Astrocyte (in vitro differentiated cells and primary cell): ENCODE measurements at regions not wholly inside any gene's neighbourhood (a gene's known extent, or its start where the extent isn't known, plus 50 kb on each side); places are given as distances from the start of the nearest gene placed in this dataset.

Source experiments
- DNase-seq: peaks from one replicate; pipeline ENCODE4 v3.0.0-alpha.2; 2010; ENCODE audit warnings: low read depth
- FAIRE-seq: peaks from 2 replicates; lab custom pipeline; 2011; peaks lifted over from hg19 to GRCh38; lab: Jason Lieb, UNC
- H2AFZ ChIP-seq: 2 replicates; pipeline ENCODE4 v1.6.0; 2012; ENCODE audit warnings: low read depth, low read length, inconsistent platforms
- H3K27ac ChIP-seq: 2 replicates; pipeline ENCODE4 v1.5.1; 2011; ENCODE audit warnings: low read depth, low read length, inconsistent platforms
- H3K27me3 ChIP-seq: 2 replicates; pipeline ENCODE4 v1.6.0; 2011; ENCODE audit warnings: low read length, inconsistent platforms; ENCODE audit not compliant: insufficient read depth
- H3K36me3 ChIP-seq: 2 replicates; pipeline ENCODE4 v1.5.1; 2011; ENCODE audit warnings: low read length, inconsistent platforms; ENCODE audit not compliant: insufficient read depth
- H3K4me1 ChIP-seq: 2 replicates; pipeline ENCODE4 v1.5.1; 2011; ENCODE audit warnings: low read length, inconsistent platforms; ENCODE audit not compliant: insufficient read depth
- H3K4me2 ChIP-seq: 2 replicates; pipeline ENCODE4 v1.6.0; 2012; ENCODE audit warnings: low read length, inconsistent platforms
- H3K4me3 ChIP-seq: 2 replicates; pipeline ENCODE4 v1.5.1; 2011; ENCODE audit warnings: low read depth, mild to moderate bottlenecking, low read length, inconsistent platforms; ENCODE audit not compliant: insufficient read depth
- H3K79me2 ChIP-seq: 2 replicates; pipeline ENCODE4 v1.6.0; 2012; ENCODE audit warnings: mild to moderate bottlenecking, low read length, inconsistent platforms; ENCODE audit not compliant: insufficient read depth
- H3K9ac ChIP-seq: 2 replicates; pipeline ENCODE4 v1.6.0; 2012; ENCODE audit warnings: mild to moderate bottlenecking, low read length, inconsistent platforms
- H3K9me3 ChIP-seq: 2 replicates; pipeline ENCODE4 v1.5.1; 2012; ENCODE audit warnings: low read depth, mild to moderate bottlenecking, low read length, inconsistent platforms; ENCODE audit not compliant: insufficient read depth
- H4K20me1 ChIP-seq: 2 replicates; pipeline ENCODE4 v1.6.0; 2012; ENCODE audit warnings: low read length, inconsistent platforms; ENCODE audit not compliant: insufficient read depth
- H3K27ac Mint-ChIP-seq: one replicate; pipeline ENCODE4 v1.8.0; 2021; ENCODE audit warnings: mild to moderate bottlenecking, mixed read lengths; ENCODE audit not compliant: unreplicated experiment
- H3K27me3 Mint-ChIP-seq: one replicate; pipeline ENCODE4 v1.8.0; 2021; ENCODE audit warnings: low read depth, mixed read lengths; ENCODE audit not compliant: unreplicated experiment
- H3K36me3 Mint-ChIP-seq: one replicate; pipeline ENCODE4 v1.8.0; 2021; ENCODE audit warnings: low read depth, mixed read lengths; ENCODE audit not compliant: unreplicated experiment
- H3K4me1 Mint-ChIP-seq: one replicate; pipeline ENCODE4 v1.8.0; 2021; ENCODE audit warnings: low read depth, mixed read lengths; ENCODE audit not compliant: unreplicated experiment
- H3K4me3 Mint-ChIP-seq: one replicate; pipeline ENCODE4 v1.8.0; 2021; ENCODE audit warnings: mild to moderate bottlenecking, moderate library complexity, mixed read lengths; ENCODE audit not compliant: unreplicated experiment
- H3K9me3 Mint-ChIP-seq: one replicate; pipeline ENCODE4 v1.8.0; 2021; ENCODE audit warnings: mild to moderate bottlenecking, mixed read lengths; ENCODE audit not compliant: unreplicated experiment
- CTCF ChIP-seq: IDR thresholded peaks from 2 replicates; pipeline ENCODE4 v1.5.1; 2011; ENCODE audit warnings: low read depth, mild to moderate bottlenecking, inconsistent platforms, low read length, moderate library complexity; ENCODE audit not compliant: insufficient read depth
- EZH2 ChIP-seq: IDR thresholded peaks from 2 replicates; pipeline ENCODE4 v1.6.1; 2012; ENCODE audit warnings: mild to moderate bottlenecking, low read length, inconsistent platforms; ENCODE audit not compliant: insufficient read depth

- FAIRE-seq = no peak
- no peaks in the 10 kb centered on the region for H3K27me3 ChIP-seq
- H3K36me3 ChIP-seq = no peaks in the 10 kb centered on the region
- H3K79me2 ChIP-seq = no peaks in the 10 kb centered on the region
- no peaks in the 10 kb centered on the region for H4K20me1 ChIP-seq
- no peak overlapping the region for H3K27ac ChIP-seq
- no peak overlapping the region for H2AFZ ChIP-seq
- no peak overlapping the region for H3K9ac ChIP-seq
- H3K4me1 Mint-ChIP-seq = no peaks in the 10 kb centered on the region
- H3K4me3 ChIP-seq = no peak overlapping the region
- no peak overlapping the region for H3K4me2 ChIP-seq
- peaks cover 11% of the 10 kb centered on the region for H3K9me3 ChIP-seq
- no peak overlapping the region for H3K27ac Mint-ChIP-seq
- no peak overlapping the region for H3K4me3 Mint-ChIP-seq
- H3K9me3 Mint-ChIP-seq = peaks cover 8% of the 10 kb centered on the region
- no peak for DNase-seq
- TF ChIP-seq CTCF (no peak), EZH2 (no peak)
- no peaks in the 10 kb centered on the region for H3K36me3 Mint-ChIP-seq
- peaks cover 13% of the 10 kb centered on the region for H3K27me3 Mint-ChIP-seq
- H3K4me1 ChIP-seq = no peaks in the 10 kb centered on the region
Observed at GRCh38 chr10:130897815-130898214, 413.7 kb downstream of the TCERG1L start.

GRCh38 chr10:130898381-130898780 is 413.1 kb downstream of the TCERG1L start:
- Histone ChIP-seq H3K4me1 (no peaks in the 10 kb centered on the region), H3K9ac (no peak overlapping the region), H3K9me3 (peaks cover 12% of the 10 kb centered on the region), H3K27me3 (no peaks in the 10 kb centered on the region), H2AFZ (no peak overlapping the region), H3K4me2 (no peak overlapping the region), H4K20me1 (no peaks in the 10 kb centered on the region), H3K79me2 (no peaks in the 10 kb centered on the region), H3K4me3 (no peak overlapping the region), H3K36me3 (no peaks in the 10 kb centered on the region), H3K27ac (no peak overlapping the region)
- FAIRE-seq = no peak
- no peak for DNase-seq
- peaks cover 9% of the 10 kb centered on the region for H3K9me3 Mint-ChIP-seq
- no peaks in the 10 kb centered on the region for H3K36me3 Mint-ChIP-seq
- no peaks in the 10 kb centered on the region for H3K4me1 Mint-ChIP-seq
- H3K4me3 Mint-ChIP-seq = no peak overlapping the region
- no peak overlapping the region for H3K27ac Mint-ChIP-seq
- TF ChIP-seq CTCF (no peak), EZH2 (no peak)
- peaks cover 11% of the 10 kb centered on the region for H3K27me3 Mint-ChIP-seq

GRCh38 chr10:130899856-130900255 is 411.7 kb downstream of the TCERG1L start:
- Histone ChIP-seq H3K36me3 (no peaks in the 10 kb centered on the region), H3K4me3 (no peak overlapping the region), H3K79me2 (no peaks in the 10 kb centered on the region), H3K4me1 (no peaks in the 10 kb centered on the region), H3K27ac (no peak overlapping the region), H3K27me3 (no peaks in the 10 kb centered on the region), H4K20me1 (no peaks in the 10 kb centered on the region), H3K4me2 (no peak overlapping the region), H3K9me3 (peaks cover 20% of the 10 kb centered on the region), H2AFZ (no peak overlapping the region), H3K9ac (no peak overlapping the region)
- peaks cover 11% of the 10 kb centered on the region for H3K27me3 Mint-ChIP-seq
- H3K4me1 Mint-ChIP-seq = no peaks in the 10 kb centered on the region
- no peak for FAIRE-seq
- DNase-seq = no peak
- H3K27ac Mint-ChIP-seq = no peak overlapping the region
- peaks cover 10% of the 10 kb centered on the region for H3K9me3 Mint-ChIP-seq
- no peak for TF ChIP-seq EZH2
- no peak for TF ChIP-seq CTCF
- H3K4me3 Mint-ChIP-seq = no peak overlapping the region
- H3K36me3 Mint-ChIP-seq = no peaks in the 10 kb centered on the region
